ENCODE measurements at regions not wholly inside any gene's neighbourhood (a gene's known extent, or its start where the extent isn't known, plus 50 kb on each side); places are given as distances from the start of the nearest gene placed in this dataset.
"Not testable (repeated sequence)": the region's sequence is repeated elsewhere in the genome, so short reads cannot be mapped to it uniquely, and the experiment has no call there.

- Histone ChIP-seq H3K27ac (no peak overlapping the region), H3K4me1 (no peaks in the 10 kb centered on the region), H3K4me3 (no peak overlapping the region), H3K9me3 (no peaks in the 10 kb centered on the region), H3K27me3 (no peaks in the 10 kb centered on the region), H3K36me3 (no peaks in the 10 kb centered on the region)
- ATAC-seq, result no peak
- intact Hi-C loops (cut with DNase I), result no loop called here
- no peak for TF ChIP-seq POLR2A (IDR thresholded peaks at IDR 0.05)
- TF ChIP-seq, protein P1, sequence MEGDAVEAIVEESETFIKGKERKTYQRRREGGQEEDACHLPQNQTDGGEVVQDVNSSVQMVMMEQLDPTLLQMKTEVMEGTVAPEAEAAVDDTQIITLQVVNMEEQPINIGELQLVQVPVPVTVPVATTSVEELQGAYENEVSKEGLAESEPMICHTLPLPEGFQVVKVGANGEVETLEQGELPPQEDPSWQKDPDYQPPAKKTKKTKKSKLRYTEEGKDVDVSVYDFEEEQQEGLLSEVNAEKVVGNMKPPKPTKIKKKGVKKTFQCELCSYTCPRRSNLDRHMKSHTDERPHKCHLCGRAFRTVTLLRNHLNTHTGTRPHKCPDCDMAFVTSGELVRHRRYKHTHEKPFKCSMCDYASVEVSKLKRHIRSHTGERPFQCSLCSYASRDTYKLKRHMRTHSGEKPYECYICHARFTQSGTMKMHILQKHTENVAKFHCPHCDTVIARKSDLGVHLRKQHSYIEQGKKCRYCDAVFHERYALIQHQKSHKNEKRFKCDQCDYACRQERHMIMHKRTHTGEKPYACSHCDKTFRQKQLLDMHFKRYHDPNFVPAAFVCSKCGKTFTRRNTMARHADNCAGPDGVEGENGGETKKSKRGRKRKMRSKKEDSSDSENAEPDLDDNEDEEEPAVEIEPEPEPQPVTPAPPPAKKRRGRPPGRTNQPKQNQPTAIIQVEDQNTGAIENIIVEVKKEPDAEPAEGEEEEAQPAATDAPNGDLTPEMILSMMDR (IDR thresholded peaks at IDR 0.05), result no peak
- WGBS (ENCODE audit: insufficient coverage, low coverage, low lambda C conversion rate, missing lambda C conversion rate), result 63% methylated on average over 1 of the region's 1 CpG
- no peak for DNase-seq
These were observed 587.6 kb upstream of the IL12A start for GRCh38 chr3:159401069-159401468.

GRCh38 chr3:159409711-159410110 is 578.9 kb upstream of the IL12A start:
- H3K27ac ChIP-seq; ATAC-seq; H3K9me3 ChIP-seq; H3K27me3 ChIP-seq; DNase-seq; H3K4me3 ChIP-seq; H3K36me3 ChIP-seq; intact Hi-C loops (cut with DNase I); H3K4me1 ChIP-seq: not testable (repeated sequence)

- Histone ChIP-seq H3K27me3 (no peaks in the 10 kb centered on the region), H3K4me1 (no peaks in the 10 kb centered on the region), H3K36me3 (no peaks in the 10 kb centered on the region), H3K9me3 (peaks cover 0 to 7% (median 0%) of the 10 kb centered on the region in 4 donors), H3K27ac (no peak overlapping the region), H3K4me3 (no peak overlapping the region)
- intact Hi-C loops (cut with DNase I), result no loop called here
- no peak for DNase-seq
- no peak for TF ChIP-seq POLR2A (IDR thresholded peaks at IDR 0.05)
- TF ChIP-seq, protein P1 (IDR thresholded peaks at IDR 0.05), result no peak
- no peak for ATAC-seq
- 45% methylated on average over 2 of the region's 2 CpGs for WGBS (ENCODE audit: insufficient coverage, low coverage, low lambda C conversion rate, missing lambda C conversion rate)
These were observed 575.3 kb upstream of the IL12A start for GRCh38 chr3:159413319-159413718.

GRCh38 chr3:159416856-159417255 is 571.8 kb upstream of the IL12A start:
- no peaks in the 10 kb centered on the region for H3K4me1 ChIP-seq
- ATAC-seq, result no peak
- no peaks in the 10 kb centered on the region for H3K27me3 ChIP-seq
- no peak overlapping the region for H3K4me3 ChIP-seq
- no peak for DNase-seq
- intact Hi-C loops (cut with DNase I), result no loop called here
- H3K27ac ChIP-seq, result no peak overlapping the region
- TF ChIP-seq, protein P1 (IDR thresholded peaks at IDR 0.05), result no peak
- no peak for TF ChIP-seq POLR2A (IDR thresholded peaks at IDR 0.05)
- 41% methylated on average over 2 of the region's 2 CpGs for WGBS (ENCODE audit: insufficient coverage, low coverage, low lambda C conversion rate, missing lambda C conversion rate)
- H3K9me3 ChIP-seq, result no peaks in the 10 kb centered on the region
- H3K36me3 ChIP-seq, result no peaks in the 10 kb centered on the region

- ATAC-seq, result no peak
- no peaks in the 10 kb centered on the region for H3K27me3 ChIP-seq
These were observed 570.9 kb upstream of the IL12A start for GRCh38 chr3:159417761-159418160.

More at GRCh38 chr3:159417761-159418160, 570.9 kb upstream of the IL12A start:
- no peak for DNase-seq
- Histone ChIP-seq H3K4me1 (no peaks in the 10 kb centered on the region), H3K36me3 (no peaks in the 10 kb centered on the region), H3K9me3 (no peaks in the 10 kb centered on the region), H3K4me3 (no peak overlapping the region), H3K27ac (no peak overlapping the region)
- 49% methylated on average over 2 of the region's 2 CpGs for WGBS (ENCODE audit: insufficient coverage, low coverage, low lambda C conversion rate, missing lambda C conversion rate)
- intact Hi-C loops (cut with DNase I), result no loop called here
- TF ChIP-seq, protein P1 (IDR thresholded peaks at IDR 0.05), result no peak
- TF ChIP-seq POLR2A (IDR thresholded peaks at IDR 0.05), result no peak
